Naive thymus-derived CD4-positive, alpha-beta T cell (primary cell): ENCODE measurements at regions not wholly inside any gene's neighbourhood (a gene's known extent, or its start where the extent isn't known, plus 50 kb on each side); places are given as distances from the start of the nearest gene placed in this dataset.
"Not testable (repeated sequence)": the region's sequence is repeated elsewhere in the genome, so short reads cannot be mapped to it uniquely, and the experiment has no call there.

ENCODE experiments used
- ATAC-seq: fragments of 150-1000 bp; cut with Tn5 transposase; 2 replicates; pipeline ENCODE4 v1.10.0; 2021; ENCODE audit warnings: mild to moderate bottlenecking, moderate library complexity
- CTCF ChIA-PET: fragments of 350-600 bp; sonication (Branson Sonifier 250); formaldehyde crosslinking; loops from one replicate; lab custom pipeline; 2021; ENCODE audit warnings: antibody characterized with exemption; lab: Charles Lee
- POLR2A ChIA-PET: fragments of 350-600 bp; sonication (Branson Sonifier 250); formaldehyde crosslinking; loops from one replicate; lab custom pipeline; 2021; ENCODE audit warnings: antibody characterized with exemption, inconsistent platforms; lab: Charles Lee
- DNase-seq, 9 donors: peaks; one replicate each; pipeline versions ENCODE4 v3.0.0 to v3.0.0-alpha.2; 2020 to 2022; ENCODE audit warnings: mixed read lengths in 1 of 9
- H3K27ac ChIP-seq: one replicate; pipeline ENCODE4 v1.7.0; 2013; ENCODE audit warnings: mild to moderate bottlenecking, low read depth, low read length, moderate library complexity
- H3K27me3 ChIP-seq, 2 donors: one replicate each; pipeline ENCODE4 v1.7.0; 2013; ENCODE audit warnings: low read length in 2 of 2, mild to moderate bottlenecking in 2 of 2, moderate library complexity in 2 of 2; ENCODE audit not compliant: control insufficient read depth in 2 of 2, insufficient read depth in 2 of 2
- H3K36me3 ChIP-seq, 3 experiments: 1 replicate in 2 of 3; 2 replicates in 1 of 3; pipeline ENCODE4 v1.7.0; 2013; ENCODE audit warnings: low read length in 3 of 3, mild to moderate bottlenecking in 3 of 3, moderate library complexity in 1 of 3; ENCODE audit not compliant: insufficient read depth in 3 of 3, control insufficient read depth in 2 of 3
- H3K4me1 ChIP-seq, 2 donors: one replicate each; pipeline ENCODE4 v1.7.0; 2013; ENCODE audit warnings: low read length in 2 of 2, mild to moderate bottlenecking in 2 of 2, moderate library complexity in 1 of 2; ENCODE audit not compliant: control insufficient read depth in 2 of 2, insufficient read depth in 2 of 2
- H3K4me3 ChIP-seq: 2 replicates; pipeline ENCODE4 v1.7.0; 2013; ENCODE audit warnings: mild to moderate bottlenecking, low read length
- H3K9me3 ChIP-seq, 3 experiments: 1 replicate in 2 of 3; 2 replicates in 1 of 3; pipeline ENCODE4 v1.7.0; 2013; ENCODE audit warnings: low read length in 3 of 3; ENCODE audit not compliant: control insufficient read depth in 2 of 3
- H3K27ac Mint-ChIP-seq, 9 donors: one replicate each; pipeline ENCODE4 v1.8.0; 2020 to 2022; ENCODE audit warnings: mixed read lengths in 9 of 9, mild to moderate bottlenecking in 8 of 9, moderate library complexity in 5 of 9, inconsistent platforms in 2 of 9
- H3K27me3 Mint-ChIP-seq, 5 donors: one replicate each; pipeline ENCODE4 v1.8.0; 2021 to 2022; ENCODE audit warnings: mixed read lengths in 5 of 5, mild to moderate bottlenecking in 1 of 5
- H3K36me3 Mint-ChIP-seq, 5 donors: one replicate each; pipeline ENCODE4 v1.8.0; 2020 to 2022; ENCODE audit warnings: mixed read lengths in 5 of 5, mild to moderate bottlenecking in 3 of 5, inconsistent platforms in 1 of 5
- H3K4me1 Mint-ChIP-seq, 7 donors: one replicate each; pipeline ENCODE4 v1.8.0; 2020 to 2022; ENCODE audit warnings: mixed read lengths in 7 of 7, mild to moderate bottlenecking in 3 of 7, inconsistent platforms in 1 of 7
- H3K4me3 Mint-ChIP-seq, 10 donors: one replicate each; pipeline ENCODE4 v1.8.0; 2020 to 2022; ENCODE audit warnings: mild to moderate bottlenecking in 10 of 10, mixed read lengths in 10 of 10, moderate library complexity in 6 of 10, inconsistent platforms in 2 of 10
- H3K9me3 Mint-ChIP-seq, 11 donors: one replicate each; pipeline ENCODE4 v1.8.0; 2020 to 2022; ENCODE audit warnings: mixed read lengths in 11 of 11, mild to moderate bottlenecking in 4 of 11, inconsistent platforms in 1 of 11, moderate library complexity in 1 of 11
- intact Hi-C, 2 donors: fragments of 100-400 bp; cut with micrococcal nuclease; formaldehyde crosslinking; loops; one replicate each; pipeline ENCODE4 v1.15.1; 2023

GRCh38 chr21:14677013-14677412 lies 130.9 kb upstream of the SAMSN1 start:
- H3K36me3 ChIP-seq, result no peaks in the 10 kb centered on the region
- intact Hi-C loops, result loop anchor here (2.0 to 10.0 kb wide), 11 partner anchors 35 to 1055 kb away; partner anchors contain the start of genes HSPA13 (in 1 of the 2), LIPI (in 1 of the 2) and RBM11 (in 1 of the 2)
- no peak overlapping the region for H3K4me3 ChIP-seq
- Mint-ChIP-seq H3K27me3 (no peaks in the 10 kb centered on the region), H3K9me3 (peaks cover 0 to 20% (median 2%) of the 10 kb centered on the region in 11 donors), H3K36me3 (peaks cover 0 to 43% (median 4%) of the 10 kb centered on the region in 5 donors), H3K27ac (peak overlapping the region; percentile 94 to 100 (median 98)), H3K4me1 (peaks cover 32 to 68% (median 60%) of the 10 kb centered on the region in 7 donors), H3K4me3 (peak overlapping the region in 9 of 10 donors; percentile 40 to 82 (median 70))
- peaks cover 21 to 28% of the 10 kb centered on the region in 2 donors for H3K4me1 ChIP-seq
- no peaks in the 10 kb centered on the region for H3K9me3 ChIP-seq
- ChIA-PET POLR2A (interaction anchor here (0.7 to 1.8 kb wide), 7 partner anchors 10 to 1054 kb away, joined by 3 to 7 read pairs (median 3); no protein-coding TSS in a partner anchor), CTCF (no interaction called here)
- no peak for ATAC-seq
- DNase-seq, result no peak
- H3K27me3 ChIP-seq, result no peaks in the 10 kb centered on the region
- H3K27ac ChIP-seq, result peak overlapping the region; percentile 68

- H3K4me3 Mint-ChIP-seq, result peak overlapping the region; percentile 12 to 82 (median 78)
- H3K36me3 Mint-ChIP-seq, result peaks cover 0 to 41% (median 4%) of the 10 kb centered on the region in 5 donors
- H3K27me3 Mint-ChIP-seq, result no peaks in the 10 kb centered on the region
- POLR2A ChIA-PET, result interaction anchor here (0.6 to 1.8 kb wide), 14 partner anchors 12 to 1208 kb away, joined by 3 to 7 read pairs (median 3); partner anchors contain the start of genes HSPA13 and NRIP1
- CTCF ChIA-PET, result interaction anchor here (1.2 kb wide), 1 partner anchor 11 kb away, joined by 3 read pairs; no protein-coding TSS in a partner anchor
- Histone ChIP-seq H3K27me3 (no peaks in the 10 kb centered on the region), H3K27ac (peak overlapping the region; percentile 68), H3K4me3 (peak overlapping the region; percentile 19), H3K4me1 (peaks cover 21 to 28% of the 10 kb centered on the region in 2 donors), H3K36me3 (no peaks in the 10 kb centered on the region), H3K9me3 (no peaks in the 10 kb centered on the region)
- ATAC-seq (peak; percentile 90), DNase-seq (peak in 7 of 9 donors; percentile 52 to 78 (median 70))
- H3K4me1 Mint-ChIP-seq, result peaks cover 32 to 68% (median 60%) of the 10 kb centered on the region in 7 donors
- intact Hi-C loops, result loop anchor here (1.0 to 10.0 kb wide), 18 partner anchors 9 to 1056 kb away; partner anchors contain the start of genes HSPA13 (in 2 of the 2), LIPI (in 1 of the 2), RBM11 (in 1 of the 2) and SAMSN1 (in 1 of the 2)
- H3K27ac Mint-ChIP-seq, result peak overlapping the region; percentile 94 to 100 (median 98)
- H3K9me3 Mint-ChIP-seq, result peaks cover 0 to 20% (median 2%) of the 10 kb centered on the region in 11 donors
Measured at GRCh38 chr21:14675774-14676530, 129.8 kb upstream of the SAMSN1 start.

GRCh38 chr21:14673649-14674048 lies 127.5 kb upstream of the SAMSN1 start:
- no peak for ATAC-seq
- intact Hi-C loops, result loop anchor here in 1 of 2 donors (10.0 kb wide), 1 partner anchor 459 kb away; the partner anchor contains the start of genes LIPI and RBM11
- peaks cover 30 to 65% (median 58%) of the 10 kb centered on the region in 7 donors for H3K4me1 Mint-ChIP-seq
- H3K4me3 Mint-ChIP-seq, result peak overlapping the region in 1 of 10 donors; percentile 14
- ChIA-PET POLR2A (interaction anchor here (0.9 kb wide), 1 partner anchor 17 kb away, joined by 3 read pairs; no protein-coding TSS in a partner anchor), CTCF (no interaction called here)
- peaks cover 0 to 25% (median 4%) of the 10 kb centered on the region in 11 donors for H3K9me3 Mint-ChIP-seq
- H3K27ac Mint-ChIP-seq, result peak overlapping the region in 6 of 9 donors; percentile 10 to 100 (median 48)
- Histone ChIP-seq H3K4me1 (peaks cover 21 to 28% of the 10 kb centered on the region in 2 donors), H3K27me3 (no peaks in the 10 kb centered on the region), H3K4me3 (no peak overlapping the region), H3K36me3 (no peaks in the 10 kb centered on the region), H3K27ac (no peak overlapping the region), H3K9me3 (no peaks in the 10 kb centered on the region)
- DNase-seq, result no peak
- H3K36me3 Mint-ChIP-seq, result peaks cover 0 to 44% (median 4%) of the 10 kb centered on the region in 5 donors
- no peaks in the 10 kb centered on the region for H3K27me3 Mint-ChIP-seq

GRCh38 chr21:14672466-14672865 lies 126.4 kb upstream of the SAMSN1 start:
- H3K4me1 ChIP-seq, result peaks cover 21 to 24% of the 10 kb centered on the region in 2 donors
- Mint-ChIP-seq H3K27me3 (no peaks in the 10 kb centered on the region), H3K9me3 (peaks cover 0 to 22% (median 4%) of the 10 kb centered on the region in 11 donors), H3K4me1 (peaks cover 22 to 53% (median 46%) of the 10 kb centered on the region in 7 donors), H3K4me3 (no peak overlapping the region), H3K27ac (peak overlapping the region in 1 of 9 donors; percentile 67), H3K36me3 (peaks cover 0 to 42% (median 0%) of the 10 kb centered on the region in 5 donors)
- CTCF ChIA-PET, result interaction anchor here (1.1 kb wide), 1 partner anchor 64 kb away, joined by 4 read pairs; no protein-coding TSS in a partner anchor
- no peak for DNase-seq
- H3K27ac ChIP-seq, result no peak overlapping the region
- no peak overlapping the region for H3K4me3 ChIP-seq
- ATAC-seq, result no peak
- POLR2A ChIA-PET, result no interaction called here
- no peaks in the 10 kb centered on the region for H3K36me3 ChIP-seq
- H3K27me3 ChIP-seq, result no peaks in the 10 kb centered on the region
- no peaks in the 10 kb centered on the region for H3K9me3 ChIP-seq
- intact Hi-C loops, result loop anchor here in 1 of 2 donors (10.0 kb wide), 1 partner anchor 458 kb away; the partner anchor contains the start of genes LIPI and RBM11

- peaks cover 6 to 35% (median 33%) of the 10 kb centered on the region in 7 donors for H3K4me1 Mint-ChIP-seq
- intact Hi-C loops, result loop anchor here in 1 of 2 donors (10.0 kb wide), 1 partner anchor 456 kb away; the partner anchor contains the start of genes LIPI and RBM11
- Histone ChIP-seq H3K27me3 (no peaks in the 10 kb centered on the region), H3K4me3 (no peak overlapping the region), H3K4me1 (peaks cover 4% of the 10 kb centered on the region in 2 donors), H3K27ac (no peak overlapping the region), H3K36me3 (no peaks in the 10 kb centered on the region), H3K9me3 (no peaks in the 10 kb centered on the region)
- H3K4me3 Mint-ChIP-seq, result no peak overlapping the region
- H3K9me3 Mint-ChIP-seq, result peaks cover 0 to 17% (median 0%) of the 10 kb centered on the region in 11 donors
- POLR2A ChIA-PET, result no interaction called here
- ATAC-seq (no peak), DNase-seq (no peak)
- H3K36me3 Mint-ChIP-seq, result peaks cover 0 to 33% (median 0%) of the 10 kb centered on the region in 5 donors
- CTCF ChIA-PET, result no interaction called here
- no peaks in the 10 kb centered on the region for H3K27me3 Mint-ChIP-seq
- peak overlapping the region in 4 of 9 donors; percentile 1 to 70 (median 8) for H3K27ac Mint-ChIP-seq
Measured at GRCh38 chr21:14670409-14670808, 124.3 kb upstream of the SAMSN1 start.

GRCh38 chr21:14669092-14669491 lies 123.0 kb upstream of the SAMSN1 start:
- H3K9me3 ChIP-seq, H3K27ac ChIP-seq, H3K36me3 ChIP-seq, POLR2A ChIA-PET, CTCF ChIA-PET, H3K4me3 ChIP-seq, DNase-seq, ATAC-seq, H3K4me1 ChIP-seq, H3K4me3 Mint-ChIP-seq, H3K27me3 Mint-ChIP-seq, H3K27me3 ChIP-seq, intact Hi-C loops: not testable (repeated sequence)
- H3K9me3 Mint-ChIP-seq, result peaks cover 0 to 22% (median 1%) of the 10 kb centered on the region in 11 donors
- peaks cover 0 to 37% (median 0%) of the 10 kb centered on the region in 5 donors for H3K36me3 Mint-ChIP-seq
- peaks cover 5 to 35% (median 28%) of the 10 kb centered on the region in 7 donors for H3K4me1 Mint-ChIP-seq
- peak overlapping the region in 1 of 9 donors; percentile 28 for H3K27ac Mint-ChIP-seq
